Activated CD4-positive, alpha-beta T cell treated with anti-CD3 and anti-CD28 coated beads, Interleukin-2, amount 50 U/mL, for 24 hours (primary cell): ENCODE measurements at regions not wholly inside any gene's neighbourhood (a gene's known extent, or its start where the extent isn't known, plus 50 kb on each side); places are given as distances from the start of the nearest gene placed in this dataset.

Experiments
- DNase-seq, 2 donors: peaks; one replicate each; pipeline ENCODE4 v3.0.0-alpha.2; 2020; ENCODE audit warnings: low read depth in 1 of 2, low spot score in 1 of 2

- DNase-seq, result no peak
Observed at GRCh38 chr5:165134155-165134554, 1628.7 kb downstream of the MAT2B start.

GRCh38 chr5:165135565-165135964, 1630.1 kb downstream of the MAT2B start:
- no peak for DNase-seq

- DNase-seq, result no peak
Observed at GRCh38 chr5:165137701-165138100, 1632.3 kb downstream of the MAT2B start.

- DNase-seq, result no peak
Observed at GRCh38 chr5:165138236-165138635, 1632.8 kb downstream of the MAT2B start.

- DNase-seq, result no peak
Observed at GRCh38 chr5:165139262-165139661, 1633.8 kb downstream of the MAT2B start.

- no peak for DNase-seq
Observed at GRCh38 chr5:165139721-165140120, 1634.3 kb downstream of the MAT2B start.

GRCh38 chr5:165143741-165144140, 1638.3 kb downstream of the MAT2B start:
- no peak for DNase-seq

- DNase-seq, result no peak
Observed at GRCh38 chr5:165149431-165149830, 1644.0 kb downstream of the MAT2B start.

- no peak for DNase-seq
Observed at GRCh38 chr5:165152058-165152457, 1646.6 kb downstream of the MAT2B start.

- DNase-seq, result no peak
Observed at GRCh38 chr5:165157219-165157618, 1651.8 kb downstream of the MAT2B start.

- DNase-seq, result no peak
Observed at GRCh38 chr5:165161204-165161603, 1655.8 kb downstream of the MAT2B start.

- DNase-seq, result no peak
Observed at GRCh38 chr5:165163861-165164260, 1658.4 kb downstream of the MAT2B start.

- DNase-seq, result no peak
Observed at GRCh38 chr5:165173651-165174050, 1668.2 kb downstream of the MAT2B start.

GRCh38 chr5:165175041-165175440, 1669.6 kb downstream of the MAT2B start:
- no peak for DNase-seq

- DNase-seq, result no peak
Observed at GRCh38 chr5:165184183-165184582, 1678.8 kb downstream of the MAT2B start.

GRCh38 chr5:165185716-165186115, 1680.3 kb downstream of the MAT2B start:
- DNase-seq, result no peak

- DNase-seq, result no peak
Observed at GRCh38 chr5:165187815-165188214, 1682.4 kb downstream of the MAT2B start.

- no peak for DNase-seq
Observed at GRCh38 chr5:165188556-165189175, 1683.2 kb downstream of the MAT2B start.

GRCh38 chr5:165196961-165197360, 1691.5 kb downstream of the MAT2B start:
- DNase-seq, result no peak

- DNase-seq, result no peak
Observed at GRCh38 chr5:165201369-165201768, 1696.0 kb downstream of the MAT2B start.

- DNase-seq, result no peak
Observed at GRCh38 chr5:165201771-165202518, 1696.5 kb downstream of the MAT2B start.

GRCh38 chr5:165202519-165202910, 1697.1 kb downstream of the MAT2B start:
- no peak for DNase-seq
